Coronary artery (tissue), 2 donors: ENCODE measurements at regions not wholly inside any gene's neighbourhood (a gene's known extent, or its start where the extent isn't known, plus 50 kb on each side); places are given as distances from the start of the nearest gene placed in this dataset.
"Not testable (repeated sequence)": the region's sequence is repeated elsewhere in the genome, so short reads cannot be mapped to it uniquely, and the experiment has no call there.

Source experiments
- DNase-seq: peaks from one replicate; pipeline ENCODE4 v3.0.0-alpha.2; 2017; ENCODE audit warnings: low spot score
- H3K27ac ChIP-seq, 2 donors: fragments of 200-600 bp; sonication (generic); one replicate each; pipeline ENCODE4 v1.5.1; 2016 to 2019
- H3K4me3 ChIP-seq: fragments of 200-600 bp; sonication (generic); 2 replicates; pipeline ENCODE4 v1.5.1; 2016; ENCODE audit warnings: mild to moderate bottlenecking, moderate library complexity
- CTCF ChIP-seq: fragments of 200-600 bp; sonication (generic); IDR thresholded peaks from one replicate; pipeline ENCODE4 v1.5.1; 2019; ENCODE audit warnings: antibody characterized with exemption

GRCh38 chr6:19558201-19558600, 279.0 kb upstream of the ID4 start:
- Histone ChIP-seq H3K4me3 (no peak overlapping the region), H3K27ac (no peak overlapping the region)
- no peak for DNase-seq
- no peak for TF ChIP-seq CTCF

GRCh38 chr6:19558934-19559333, 278.2 kb upstream of the ID4 start:
- no peak overlapping the region for H3K27ac ChIP-seq

GRCh38 chr6:19562468-19562867, 274.7 kb upstream of the ID4 start:
- DNase-seq = no peak
- TF ChIP-seq CTCF = no peak
- Histone ChIP-seq H3K4me3 (no peak overlapping the region), H3K27ac (no peak overlapping the region)

More at GRCh38 chr6:19558934-19559333, 278.2 kb upstream of the ID4 start:
- H3K4me3 ChIP-seq = no peak overlapping the region
- DNase-seq = no peak
- no peak for TF ChIP-seq CTCF

GRCh38 chr6:19569563-19569962, 267.6 kb upstream of the ID4 start:
- no peak overlapping the region for H3K27ac ChIP-seq
- DNase-seq = no peak
- no peak overlapping the region for H3K4me3 ChIP-seq
- TF ChIP-seq CTCF = no peak

- no peak overlapping the region for H3K27ac ChIP-seq
- DNase-seq = no peak
- TF ChIP-seq CTCF = no peak
- H3K4me3 ChIP-seq = no peak overlapping the region
Measured at GRCh38 chr6:19571176-19571575, 266.0 kb upstream of the ID4 start.

GRCh38 chr6:19578481-19578880, 258.7 kb upstream of the ID4 start:
- H3K4me3 ChIP-seq = no peak overlapping the region
- no peak for DNase-seq
- TF ChIP-seq CTCF = no peak
- H3K27ac ChIP-seq = no peak overlapping the region

GRCh38 chr6:19584207-19584606, 253.0 kb upstream of the ID4 start:
- not testable (repeated sequence) for DNase-seq, H3K27ac ChIP-seq, H3K4me3 ChIP-seq
